ENCODE measurements at regions not wholly inside any gene's neighbourhood (a gene's known extent, or its start where the extent isn't known, plus 50 kb on each side); places are given as distances from the start of the nearest gene placed in this dataset.

GRCh38 chr13:106177146-106177545 lies 358.3 kb downstream of the EFNB2 start:
- TF ChIP-seq CTCF (conservative IDR thresholded peaks at IDR 0.05; ENCODE audit: low read depth, low read length) (no peak), CEBPB (IDR thresholded peaks at IDR 0.05; ENCODE audit: low read depth, low read length) (no peak), MXI1 (IDR thresholded peaks at IDR 0.05; ENCODE audit: borderline replicate concordance, low read depth, low read length) (no peak)

Data from IMR-90 (cell line).